Loucy (cell line): ENCODE measurements at regions not wholly inside any gene's neighbourhood (a gene's known extent, or its start where the extent isn't known, plus 50 kb on each side); places are given as distances from the start of the nearest gene placed in this dataset.

ENCODE experiments used
- H2AFZ ChIP-seq: fragments of 200-600 bp; sonication (generic); 2 replicates; pipeline ENCODE4 v1.6.0; 2016; ENCODE audit warnings: antibody characterized with exemption, mild to moderate bottlenecking, low read length, moderate library complexity
- H3F3A ChIP-seq: fragments of 200-600 bp; 2 replicates; pipeline ENCODE4 v1.6.0; 2016; ENCODE audit warnings: antibody characterized with exemption, low read depth, mild to moderate bottlenecking
- H3K27me3 ChIP-seq: fragments of 200-600 bp; sonication (generic); 2 replicates; pipeline ENCODE4 v1.6.1; 2014; ENCODE audit warnings: low read length, mild to moderate bottlenecking; ENCODE audit not compliant: insufficient read depth, poor library complexity, severe bottlenecking
- H3K36me3 ChIP-seq: fragments of 200-600 bp; sonication (generic); 2 replicates; pipeline ENCODE4 v1.6.1; 2016; ENCODE audit warnings: low read length; ENCODE audit not compliant: insufficient read depth
- H3K4me1 ChIP-seq: fragments of 200-600 bp; sonication (generic); 2 replicates; pipeline ENCODE4 v1.5.1; 2014; ENCODE audit warnings: low read length, mild to moderate bottlenecking; ENCODE audit not compliant: insufficient read depth, poor library complexity, severe bottlenecking
- H3K4me2 ChIP-seq: fragments of 200-600 bp; sonication (generic); 2 replicates; pipeline ENCODE4 v1.6.0; 2014; ENCODE audit warnings: antibody characterized with exemption, low read length, low read depth, mild to moderate bottlenecking; ENCODE audit not compliant: poor library complexity, severe bottlenecking
- H3K4me3 ChIP-seq: fragments of 200-600 bp; sonication (generic); 2 replicates; pipeline ENCODE4 v1.5.1; 2014; ENCODE audit warnings: low read length, mild to moderate bottlenecking, mixed read lengths; ENCODE audit not compliant: poor library complexity, severe bottlenecking
- H3K79me2 ChIP-seq: fragments of 200-600 bp; sonication (generic); 2 replicates; pipeline ENCODE4 v1.6.1; 2014; ENCODE audit warnings: low read length; ENCODE audit not compliant: insufficient read depth
- H3K9ac ChIP-seq: fragments of 200-600 bp; sonication (generic); 2 replicates; pipeline ENCODE4 v1.6.0; 2014; ENCODE audit warnings: mild to moderate bottlenecking, low read depth, low read length, moderate library complexity; ENCODE audit not compliant: poor library complexity, severe bottlenecking
- H3K9me2 ChIP-seq: fragments of 200-600 bp; sonication (generic); replicated peaks from 2 replicates; pipeline ENCODE4 v1.6.1; 2016; ENCODE audit warnings: low read depth, low read length, mixed read lengths
- H3K9me3 ChIP-seq: fragments of 200-600 bp; sonication (generic); 2 replicates; pipeline ENCODE4 v1.6.1; 2014; ENCODE audit warnings: mild to moderate bottlenecking, antibody characterized with exemption, low read length, low read depth; ENCODE audit not compliant: insufficient read depth
- H4K20me1 ChIP-seq: fragments of 200-600 bp; sonication (generic); 2 replicates; pipeline ENCODE4 v1.6.0; 2014; ENCODE audit warnings: antibody characterized with exemption, low read length, mild to moderate bottlenecking; ENCODE audit not compliant: insufficient read depth, poor library complexity, severe bottlenecking
- CTCF ChIP-seq: fragments of 200-600 bp; sonication (generic); conservative IDR thresholded peaks from 2 replicates; pipeline ENCODE4 v1.5.1; 2014; ENCODE audit warnings: mild to moderate bottlenecking, antibody characterized with exemption, low read length
- EZH2phosphoT487 ChIP-seq: fragments of 200-600 bp; IDR thresholded peaks from 2 replicates; pipeline ENCODE4 v1.6.1; 2018; ENCODE audit warnings: antibody characterized with exemption, mild to moderate bottlenecking, moderate library complexity, borderline replicate concordance

- Histone ChIP-seq H4K20me1 (no peaks in the 10 kb centered on the region), H3K9me2 (no peaks in the 10 kb centered on the region), H3K36me3 (no peaks in the 10 kb centered on the region), H3K9me3 (no peaks in the 10 kb centered on the region), H3K9ac (no peak overlapping the region), H3F3A (no peaks in the 10 kb centered on the region), H3K79me2 (no peaks in the 10 kb centered on the region), H3K4me2 (no peak overlapping the region), H3K4me3 (no peak overlapping the region), H3K4me1 (no peaks in the 10 kb centered on the region), H3K27me3 (no peaks in the 10 kb centered on the region), H2AFZ (no peak overlapping the region)
- TF ChIP-seq CTCF = no peak
- TF ChIP-seq EZH2phosphoT487 = no peak
Measured at GRCh38 chr3:168958466-168958865, 705.0 kb downstream of the MECOM start.

- TF ChIP-seq CTCF (no peak), EZH2phosphoT487 (no peak)
- Histone ChIP-seq H3K9me2 (no peaks in the 10 kb centered on the region), H4K20me1 (no peaks in the 10 kb centered on the region), H3K79me2 (no peaks in the 10 kb centered on the region), H3K4me3 (no peak overlapping the region), H2AFZ (no peak overlapping the region), H3K4me2 (no peak overlapping the region), H3K27me3 (no peaks in the 10 kb centered on the region), H3K4me1 (no peaks in the 10 kb centered on the region), H3F3A (no peaks in the 10 kb centered on the region), H3K9me3 (no peaks in the 10 kb centered on the region), H3K36me3 (no peaks in the 10 kb centered on the region), H3K9ac (no peak overlapping the region)
Measured at GRCh38 chr3:168956076-168956475, 707.4 kb downstream of the MECOM start.

GRCh38 chr3:168952551-168952950, 711.0 kb downstream of the MECOM start:
- no peaks in the 10 kb centered on the region for H3K9me3 ChIP-seq
- no peaks in the 10 kb centered on the region for H3K9me2 ChIP-seq
- no peak overlapping the region for H2AFZ ChIP-seq
- no peak overlapping the region for H3K4me2 ChIP-seq
- no peaks in the 10 kb centered on the region for H3K79me2 ChIP-seq
- H3F3A ChIP-seq = no peaks in the 10 kb centered on the region
- peak; percentile 60 for TF ChIP-seq CTCF
- no peak for TF ChIP-seq EZH2phosphoT487
- H3K36me3 ChIP-seq = no peaks in the 10 kb centered on the region
- H3K27me3 ChIP-seq = no peaks in the 10 kb centered on the region
- no peaks in the 10 kb centered on the region for H4K20me1 ChIP-seq
- no peak overlapping the region for H3K9ac ChIP-seq
- no peaks in the 10 kb centered on the region for H3K4me1 ChIP-seq
- H3K4me3 ChIP-seq = no peak overlapping the region
